Stimulated activated CD4-positive, alpha-beta T cell treated with anti-CD3 and anti-CD28 coated beads, TNF-alpha, amount 100 ng/mL, for 4 hours (primary cell): ENCODE measurements at regions not wholly inside any gene's neighbourhood (a gene's known extent, or its start where the extent isn't known, plus 50 kb on each side); places are given as distances from the start of the nearest gene placed in this dataset.
A peak's percentile ranks its signal among the peaks of the same experiment; 100 is the strongest.

Experiments used
- DNase-seq, 3 experiments: peaks; one replicate each; pipeline ENCODE4 v3.0.0-alpha.2; 2020; ENCODE audit warnings: low read depth in 3 of 3

DNA sequence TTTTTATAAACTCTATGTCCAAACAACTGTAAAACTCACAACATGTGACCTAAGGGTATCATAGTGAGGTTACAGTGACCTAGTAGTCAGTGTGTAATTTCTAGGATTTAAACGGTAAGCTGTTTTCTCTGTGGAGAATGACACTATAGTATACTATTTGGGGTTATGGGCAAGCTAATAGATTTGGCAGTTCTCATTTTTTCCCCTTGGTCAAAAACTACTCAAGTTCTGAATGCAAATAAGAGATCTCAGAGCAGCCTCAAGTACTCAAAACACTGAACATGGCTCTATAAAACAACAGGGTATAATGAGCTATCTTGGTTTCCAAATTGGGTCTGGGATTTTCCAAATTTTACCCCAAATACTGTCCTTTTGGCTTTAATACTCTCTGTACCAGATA, 88.5 kb upstream of the HMCN1 start:
- no peak for DNase-seq

- no peak for DNase-seq
Observed at GRCh38 chr1:185645162-185645640, 89.0 kb upstream of the HMCN1 start.

- no peak for DNase-seq
Observed at GRCh38 chr1:185644531-185644930, 89.7 kb upstream of the HMCN1 start.

DNA sequence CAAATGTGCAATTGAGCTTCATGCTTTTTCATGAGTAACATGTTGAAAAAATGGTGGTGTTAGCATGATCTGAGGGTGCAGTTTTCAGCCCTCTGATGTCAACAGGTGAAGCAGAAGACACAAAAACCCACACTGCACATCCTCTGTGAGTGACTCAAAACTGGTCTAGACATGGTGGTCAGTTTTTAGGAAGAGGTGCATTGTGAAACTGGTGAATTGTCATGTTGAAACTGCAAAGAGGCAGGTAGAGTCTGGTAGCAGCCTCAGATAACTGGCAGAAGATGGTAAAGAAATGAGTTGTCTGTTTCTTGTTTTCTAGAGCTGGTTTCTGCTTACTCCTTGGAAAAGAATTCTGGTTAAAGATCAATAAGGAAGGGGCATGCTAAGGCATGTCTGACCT, 97.3 kb upstream of the HMCN1 start:
- no peak for DNase-seq

GRCh38 chr1:185634704-185635103, 99.5 kb upstream of the HMCN1 start:
- DNase-seq, result no peak

- DNase-seq, result no peak
Observed at GRCh38 chr1:185632659-185633423, 101.3 kb upstream of the HMCN1 start.

DNA sequence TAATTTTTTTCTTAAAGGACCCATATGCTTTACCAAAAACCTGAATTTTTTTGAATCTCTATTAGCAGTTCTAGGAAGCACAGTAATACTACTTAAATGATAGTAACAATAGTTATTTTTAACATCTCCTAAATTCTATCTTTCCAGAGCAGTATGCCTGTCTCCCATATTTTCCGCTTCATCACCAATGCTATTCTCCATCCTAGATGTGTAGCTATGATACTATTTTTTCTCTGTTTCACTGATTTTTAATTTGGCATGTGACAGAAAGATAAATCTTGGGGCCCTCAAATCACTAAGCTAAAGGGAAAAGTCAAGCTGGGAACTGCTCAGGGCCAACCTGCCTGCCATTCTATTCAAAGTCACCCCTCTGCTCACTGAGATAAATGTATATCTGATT, 102.3 kb upstream of the HMCN1 start:
- DNase-seq, result no peak

DNA sequence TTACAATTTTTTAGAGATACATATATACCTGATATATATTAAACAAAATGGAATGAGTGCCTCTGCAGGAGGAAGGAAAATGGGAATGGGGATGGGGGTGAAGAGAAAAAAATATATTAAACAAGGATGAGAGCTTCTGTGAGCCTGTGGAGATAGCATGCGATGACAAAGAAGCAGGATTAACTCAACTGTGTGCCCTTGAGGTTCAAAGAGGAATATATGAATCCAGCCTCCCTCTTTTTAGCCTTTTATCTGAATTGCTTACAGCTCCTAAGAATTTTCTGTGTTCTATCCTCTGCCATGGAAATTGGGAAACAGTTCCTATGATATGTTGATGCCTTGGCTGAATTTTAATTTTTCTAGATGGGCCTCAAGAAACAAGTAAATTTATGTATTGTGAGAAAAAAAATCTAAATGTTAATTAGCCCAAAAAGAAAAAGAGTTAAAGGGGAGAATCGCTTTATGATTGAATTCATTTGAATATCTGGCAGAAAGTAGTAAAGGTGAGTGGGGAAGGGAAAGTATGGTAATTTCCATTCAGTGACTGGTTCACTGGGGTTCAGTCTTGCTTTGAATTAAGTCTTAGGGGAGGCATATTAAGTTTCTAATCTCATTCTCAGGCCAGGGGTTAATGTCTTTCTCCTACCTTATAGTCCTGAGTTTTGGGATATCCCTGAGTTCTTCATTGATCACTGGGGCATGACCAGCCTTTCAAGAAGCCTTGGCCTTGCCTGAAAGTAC, 106.3 kb upstream of the HMCN1 start:
- no peak for DNase-seq

DNA sequence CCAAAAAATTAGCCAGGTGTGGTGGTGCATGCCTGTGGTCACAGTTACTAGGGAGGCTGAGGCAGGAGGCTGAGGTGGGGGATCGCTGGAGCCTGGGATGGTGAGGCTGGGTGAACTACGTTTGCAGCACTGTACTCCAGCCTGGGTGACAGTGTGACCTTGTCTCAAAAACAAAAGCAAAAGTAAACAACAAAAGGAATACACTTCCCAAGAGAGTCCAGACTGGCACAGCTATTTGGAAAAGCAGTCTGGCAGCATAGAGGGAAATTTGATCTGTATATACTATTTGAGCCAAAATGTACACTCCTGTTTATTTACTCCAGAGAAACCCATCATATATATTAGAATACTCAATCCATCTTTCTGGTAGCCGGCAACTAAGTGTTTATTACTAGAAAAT, 107.0 kb upstream of the HMCN1 start:
- DNase-seq, result no peak

DNA sequence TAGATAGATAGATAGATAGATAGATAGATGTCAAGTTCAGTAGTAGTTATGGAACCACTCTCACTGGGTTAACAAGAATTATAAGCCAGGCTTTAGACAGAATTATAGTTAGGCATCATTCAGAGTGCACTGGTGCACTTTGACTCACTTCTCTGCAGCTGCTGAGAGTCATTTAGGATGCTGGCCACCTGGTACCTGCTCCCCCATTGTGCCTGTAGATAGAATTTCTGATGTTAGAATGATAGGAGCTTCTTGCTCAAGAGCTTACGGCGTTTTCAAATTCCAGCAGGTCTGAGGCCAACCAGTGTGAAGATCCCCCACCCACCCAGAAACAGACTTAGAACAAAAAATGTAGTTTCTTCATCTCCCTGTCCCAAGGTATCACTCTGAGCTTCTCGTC, 107.8 kb upstream of the HMCN1 start:
- no peak for DNase-seq

DNA sequence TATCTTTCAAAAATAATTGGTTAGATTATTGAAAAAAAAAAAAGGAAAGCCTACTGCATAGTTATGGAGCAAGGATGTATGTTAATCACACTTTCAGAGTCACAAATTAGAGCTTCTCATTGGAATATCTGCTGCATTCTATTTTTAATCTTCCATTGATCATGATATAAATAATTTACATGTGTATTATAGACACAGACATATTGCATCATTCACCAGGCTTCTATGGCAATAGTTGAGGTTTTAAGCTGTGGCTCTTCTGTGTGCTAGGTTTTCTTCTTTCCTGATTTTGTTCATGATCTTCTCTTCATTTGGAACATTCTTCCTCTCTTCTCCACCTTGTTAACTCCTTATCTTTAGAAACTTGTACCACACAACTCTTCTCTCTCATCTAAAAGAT, 123.2 kb upstream of the HMCN1 start:
- no peak for DNase-seq

GRCh38 chr1:185608177-185608576, 126.0 kb upstream of the HMCN1 start:
- DNase-seq, result no peak

DNA sequence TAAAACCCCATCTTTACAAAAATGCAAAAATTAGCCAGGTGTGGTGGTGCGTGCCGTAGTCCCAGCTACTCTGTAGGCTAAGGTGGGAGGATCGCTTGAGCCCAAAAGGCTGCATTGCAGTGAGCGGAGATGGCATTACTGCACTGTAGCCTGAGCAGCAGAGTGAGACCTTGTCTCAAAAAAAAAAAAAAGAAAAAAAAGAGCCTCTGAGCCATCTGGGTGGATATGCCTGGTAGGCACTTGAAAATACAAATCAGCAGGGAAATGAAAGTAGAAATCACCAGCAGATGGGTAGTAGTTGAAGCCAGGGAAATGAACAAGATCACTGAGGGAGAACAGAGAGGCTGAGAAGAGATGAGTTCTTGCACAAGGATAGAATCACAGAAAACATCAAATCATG, 131.0 kb upstream of the HMCN1 start:
- no peak for DNase-seq

DNA sequence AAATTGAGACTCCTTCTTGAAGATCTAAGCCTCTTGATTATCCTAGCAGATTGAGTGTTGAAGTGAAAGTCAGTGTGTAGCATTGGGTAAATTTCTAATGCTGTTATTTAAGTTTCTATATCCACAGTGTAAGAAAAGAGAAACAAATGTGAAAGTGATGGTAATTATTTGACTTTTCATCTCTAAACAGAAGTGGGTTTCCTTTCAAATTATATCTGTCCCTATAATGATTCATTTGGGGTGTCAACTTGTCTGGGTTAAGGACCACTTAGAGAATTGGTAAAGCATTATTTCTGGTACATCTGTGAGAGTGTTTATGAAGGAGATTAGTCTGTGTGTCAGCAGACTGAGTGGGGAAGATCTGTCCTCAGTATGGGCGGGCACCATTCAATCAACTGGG, 133.0 kb upstream of the HMCN1 start:
- DNase-seq, result no peak

DNA sequence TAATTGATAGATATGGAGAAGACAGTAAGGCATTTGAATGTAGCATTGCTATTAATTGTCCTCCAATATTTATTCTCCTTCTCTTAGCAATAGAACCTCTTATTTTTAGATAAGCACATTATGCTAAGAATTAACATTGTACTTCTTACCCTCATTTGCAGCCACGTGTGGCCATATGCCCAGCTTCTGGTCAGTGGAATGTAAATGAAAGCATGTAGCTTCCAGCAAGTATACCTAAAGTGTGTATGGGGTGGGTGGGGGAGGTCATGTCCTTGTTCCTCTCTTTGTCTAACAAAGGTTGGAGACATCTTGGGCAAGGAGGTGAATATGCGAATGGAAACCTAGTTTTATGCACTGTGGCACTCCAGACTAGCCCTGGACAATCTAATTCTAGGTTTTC, 133.6 kb upstream of the HMCN1 start:
- DNase-seq, result no peak

DNA sequence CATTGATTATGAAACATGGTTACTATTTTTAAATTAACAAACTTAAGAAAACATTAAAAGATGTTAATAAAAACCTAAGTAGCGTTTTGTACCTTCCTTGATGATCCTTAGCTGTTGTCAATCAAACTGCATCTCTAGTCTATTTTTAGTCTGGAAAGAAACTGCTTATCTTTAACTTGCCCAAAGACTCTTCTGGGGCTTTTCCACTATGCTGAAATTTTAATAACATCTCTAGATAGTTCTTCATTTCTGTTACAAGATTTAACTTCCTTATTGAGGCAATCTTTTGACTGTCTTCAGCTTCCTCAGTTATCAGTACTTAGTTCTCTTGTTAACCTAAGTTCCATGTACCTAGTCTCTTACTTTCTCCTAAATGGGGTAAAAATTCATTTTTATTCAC, 135.9 kb upstream of the HMCN1 start:
- no peak for DNase-seq

- DNase-seq, result peak in 2 of 3 experiments; percentile 12 to 32
Observed at GRCh38 chr1:185595835-185596667, 138.1 kb upstream of the HMCN1 start.

DNA sequence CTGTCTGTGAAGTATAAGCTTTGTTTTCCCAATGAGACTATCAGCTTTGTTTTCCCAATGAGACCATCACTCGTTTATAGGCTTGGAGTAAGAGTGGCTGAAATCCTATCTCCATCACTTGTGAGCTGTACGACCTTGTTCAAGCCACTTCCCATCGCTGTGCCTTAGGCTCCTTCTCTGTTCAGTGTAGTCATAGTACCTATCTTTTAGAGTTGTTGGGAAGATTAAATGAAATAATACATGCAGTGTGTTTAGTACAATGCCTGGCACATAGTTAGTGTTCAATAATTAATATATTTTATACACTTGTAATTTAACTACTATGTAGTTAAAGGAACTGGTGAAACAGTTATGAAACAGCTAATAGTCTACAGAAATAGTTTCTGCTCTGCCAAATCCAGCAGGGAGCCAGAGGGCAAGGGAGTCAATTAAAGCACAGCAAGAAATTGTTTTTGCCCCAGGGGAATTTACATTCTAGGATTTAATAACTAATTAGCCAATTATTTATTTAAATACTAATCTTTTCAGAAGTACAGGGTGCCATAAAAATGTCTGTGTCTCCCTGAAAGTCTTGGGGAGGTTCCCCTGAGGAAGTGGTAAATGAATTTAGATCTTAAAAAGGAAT, 139.3 kb upstream of the HMCN1 start:
- DNase-seq, result no peak

GRCh38 chr1:185593271-185593670, 140.9 kb upstream of the HMCN1 start:
- no peak for DNase-seq

DNA sequence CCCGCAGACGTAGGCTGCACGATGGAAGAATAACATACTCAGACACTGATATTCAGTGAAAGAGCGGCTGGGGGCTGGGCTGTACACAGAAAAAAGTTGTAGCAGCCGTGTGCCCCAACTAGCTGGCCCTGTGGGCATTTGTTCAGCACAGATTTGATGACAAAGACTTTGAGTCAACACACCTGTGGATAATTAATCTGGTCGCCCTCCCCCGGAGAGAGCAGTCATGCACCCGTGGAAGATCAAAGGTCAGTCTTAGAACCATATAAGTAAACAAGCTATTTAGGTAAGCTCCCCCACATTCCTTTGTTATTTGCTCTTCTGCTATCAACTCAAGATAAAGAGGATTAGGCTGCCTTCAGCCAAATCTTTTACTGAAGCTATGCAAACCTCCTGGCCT, 148.4 kb upstream of the HMCN1 start:
- DNase-seq, result no peak

DNA sequence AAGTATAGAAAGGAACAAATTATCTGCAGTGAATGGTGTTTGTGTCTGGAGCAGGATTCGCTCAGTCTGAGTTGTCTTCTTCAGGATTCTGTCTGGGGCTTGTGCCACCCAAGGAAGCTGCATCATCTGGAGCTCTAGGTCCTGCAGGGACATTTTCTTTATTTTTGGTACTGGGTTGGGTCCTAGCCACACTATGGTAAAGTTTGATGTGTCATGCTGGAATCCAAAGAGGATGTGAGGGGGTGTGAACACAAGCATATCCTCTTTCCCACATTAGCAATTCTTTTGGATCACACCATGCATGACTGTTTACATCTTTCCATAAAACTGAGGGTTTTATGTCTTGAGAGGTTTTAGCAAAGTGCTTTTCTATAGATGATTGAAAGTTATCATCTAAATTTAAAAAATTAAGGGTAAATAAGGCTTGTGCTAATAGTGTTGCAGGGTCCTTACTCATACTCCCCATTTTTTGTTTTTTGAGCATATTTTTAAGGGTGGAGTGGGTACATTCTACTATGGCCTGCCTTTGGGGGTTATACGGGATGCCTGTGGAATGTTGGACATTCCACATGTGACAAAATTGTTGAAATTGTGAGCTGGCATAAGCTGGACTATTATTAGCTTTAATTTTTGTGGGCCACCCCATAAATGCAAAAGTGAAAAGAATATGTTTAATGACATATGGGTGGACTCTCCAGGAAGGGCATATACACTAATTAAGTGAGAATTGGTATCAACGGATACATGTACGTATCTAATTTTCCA, 152.0 kb upstream of the HMCN1 start:
- DNase-seq, result no peak
